ENCODE measurements at regions not wholly inside any gene's neighbourhood (a gene's known extent, or its start where the extent isn't known, plus 50 kb on each side); places are given as distances from the start of the nearest gene placed in this dataset.

- Histone ChIP-seq H3K9me3 (replicated peaks) (no peaks in the 10 kb centered on the region), H3K4me1 (no peaks in the 10 kb centered on the region), H3K4me3 (no peak overlapping the region), H3K27ac (no peak overlapping the region), H3K36me3 (no peaks in the 10 kb centered on the region), H3K27me3 (no peaks in the 10 kb centered on the region)
- no peak for DNase-seq
Observed at GRCh38 chr4:154998773-154999172, 209.7 kb upstream of the NPY2R start.

GRCh38 chr4:154999950-155000578, 208.4 kb upstream of the NPY2R start:
- no peak overlapping the region for H3K4me3 ChIP-seq
- H3K27ac ChIP-seq: no peak overlapping the region
- DNase-seq: no peak
- H3K27me3 ChIP-seq: no peaks in the 10 kb centered on the region
- no peaks in the 10 kb centered on the region for H3K36me3 ChIP-seq
- no peaks in the 10 kb centered on the region for H3K9me3 ChIP-seq (replicated peaks)
- H3K4me1 ChIP-seq: no peaks in the 10 kb centered on the region

- no peak for DNase-seq
- Histone ChIP-seq H3K4me1 (no peaks in the 10 kb centered on the region), H3K4me3 (no peak overlapping the region), H3K27me3 (no peaks in the 10 kb centered on the region), H3K9me3 (replicated peaks) (no peaks in the 10 kb centered on the region), H3K27ac (no peak overlapping the region), H3K36me3 (no peaks in the 10 kb centered on the region)
Observed at GRCh38 chr4:155001251-155001650, 207.2 kb upstream of the NPY2R start.

- H3K4me3 ChIP-seq: no peak overlapping the region
- no peaks in the 10 kb centered on the region for H3K4me1 ChIP-seq
- H3K9me3 ChIP-seq (replicated peaks): no peaks in the 10 kb centered on the region
- no peak for DNase-seq
- no peaks in the 10 kb centered on the region for H3K27me3 ChIP-seq
- no peaks in the 10 kb centered on the region for H3K36me3 ChIP-seq
- H3K27ac ChIP-seq: no peak overlapping the region
Observed at GRCh38 chr4:155005395-155006090, 202.9 kb upstream of the NPY2R start.

- Histone ChIP-seq H3K27me3 (no peaks in the 10 kb centered on the region), H3K4me3 (no peak overlapping the region), H3K4me1 (no peaks in the 10 kb centered on the region), H3K36me3 (no peaks in the 10 kb centered on the region), H3K9me3 (replicated peaks) (no peaks in the 10 kb centered on the region), H3K27ac (no peak overlapping the region)
- no peak for DNase-seq
Observed at GRCh38 chr4:155007660-155008176, 200.7 kb upstream of the NPY2R start.

- DNase-seq: no peak
- Histone ChIP-seq H3K9me3 (replicated peaks) (no peaks in the 10 kb centered on the region), H3K4me1 (no peaks in the 10 kb centered on the region)
Observed at GRCh38 chr4:155008389-155008788, 200.0 kb upstream of the NPY2R start.

GRCh38 chr4:155009288-155009687, 199.1 kb upstream of the NPY2R start:
- H3K27ac ChIP-seq: no peak overlapping the region

More at GRCh38 chr4:155008389-155008788, 200.0 kb upstream of the NPY2R start:
- H3K36me3 ChIP-seq: no peaks in the 10 kb centered on the region
- H3K27ac ChIP-seq: no peak overlapping the region
- no peaks in the 10 kb centered on the region for H3K27me3 ChIP-seq
- H3K4me3 ChIP-seq: no peak overlapping the region

GRCh38 chr4:155010376-155010775, 198.1 kb upstream of the NPY2R start:
- Histone ChIP-seq H3K27me3 (no peaks in the 10 kb centered on the region), H3K36me3 (no peaks in the 10 kb centered on the region), H3K4me3 (no peak overlapping the region), H3K27ac (no peak overlapping the region), H3K9me3 (replicated peaks) (no peaks in the 10 kb centered on the region), H3K4me1 (no peaks in the 10 kb centered on the region)
- no peak for DNase-seq

More at GRCh38 chr4:155009288-155009687, 199.1 kb upstream of the NPY2R start:
- Histone ChIP-seq H3K4me1 (no peaks in the 10 kb centered on the region), H3K4me3 (no peak overlapping the region), H3K9me3 (replicated peaks) (no peaks in the 10 kb centered on the region), H3K27me3 (no peaks in the 10 kb centered on the region), H3K36me3 (no peaks in the 10 kb centered on the region)
- DNase-seq: no peak

- no peaks in the 10 kb centered on the region for H3K36me3 ChIP-seq
- DNase-seq: no peak
- H3K27me3 ChIP-seq: no peaks in the 10 kb centered on the region
- H3K9me3 ChIP-seq (replicated peaks): no peaks in the 10 kb centered on the region
- no peak overlapping the region for H3K27ac ChIP-seq
- H3K4me3 ChIP-seq: no peak overlapping the region
- no peaks in the 10 kb centered on the region for H3K4me1 ChIP-seq
Observed at GRCh38 chr4:155011163-155011780, 197.2 kb upstream of the NPY2R start.

GRCh38 chr4:155012469-155012868, 196.0 kb upstream of the NPY2R start:
- Histone ChIP-seq H3K27ac (no peak overlapping the region), H3K4me3 (no peak overlapping the region), H3K27me3 (no peaks in the 10 kb centered on the region), H3K36me3 (no peaks in the 10 kb centered on the region), H3K4me1 (no peaks in the 10 kb centered on the region), H3K9me3 (replicated peaks) (no peaks in the 10 kb centered on the region)
- no peak for DNase-seq

GRCh38 chr4:155017426-155017825, 191.0 kb upstream of the NPY2R start:
- H3K9me3 ChIP-seq (replicated peaks): no peaks in the 10 kb centered on the region
- no peaks in the 10 kb centered on the region for H3K4me1 ChIP-seq
- H3K4me3 ChIP-seq: no peak overlapping the region
- no peak for DNase-seq
- H3K27ac ChIP-seq: no peak overlapping the region
- H3K27me3 ChIP-seq: no peaks in the 10 kb centered on the region
- H3K36me3 ChIP-seq: no peaks in the 10 kb centered on the region

GRCh38 chr4:155025762-155026457, 182.5 kb upstream of the NPY2R start:
- no peaks in the 10 kb centered on the region for H3K36me3 ChIP-seq
- H3K9me3 ChIP-seq (replicated peaks): no peaks in the 10 kb centered on the region
- no peak overlapping the region for H3K27ac ChIP-seq
- no peaks in the 10 kb centered on the region for H3K27me3 ChIP-seq
- H3K4me3 ChIP-seq: no peak overlapping the region
- H3K4me1 ChIP-seq: no peaks in the 10 kb centered on the region
- DNase-seq: peak in 1 of 2 experiments; percentile 13

- Histone ChIP-seq H3K4me3 (no peak overlapping the region), H3K27me3 (no peaks in the 10 kb centered on the region), H3K9me3 (replicated peaks) (no peaks in the 10 kb centered on the region), H3K36me3 (no peaks in the 10 kb centered on the region), H3K27ac (no peak overlapping the region), H3K4me1 (no peaks in the 10 kb centered on the region)
- DNase-seq: no peak
Observed at GRCh38 chr4:155026715-155027114, 181.7 kb upstream of the NPY2R start.

GRCh38 chr4:155032521-155033229, 175.8 kb upstream of the NPY2R start:
- Histone ChIP-seq H3K27me3 (no peaks in the 10 kb centered on the region), H3K27ac (no peak overlapping the region), H3K4me1 (no peaks in the 10 kb centered on the region), H3K9me3 (replicated peaks) (no peaks in the 10 kb centered on the region), H3K36me3 (no peaks in the 10 kb centered on the region), H3K4me3 (no peak overlapping the region)
- DNase-seq: no peak

Data from SJCRH30 (cell line).